ENCODE measurements at regions not wholly inside any gene's neighbourhood (a gene's known extent, or its start where the extent isn't known, plus 50 kb on each side); places are given as distances from the start of the nearest gene placed in this dataset.
A peak's percentile ranks its signal among the peaks of the same experiment; 100 is the strongest.

DNA sequence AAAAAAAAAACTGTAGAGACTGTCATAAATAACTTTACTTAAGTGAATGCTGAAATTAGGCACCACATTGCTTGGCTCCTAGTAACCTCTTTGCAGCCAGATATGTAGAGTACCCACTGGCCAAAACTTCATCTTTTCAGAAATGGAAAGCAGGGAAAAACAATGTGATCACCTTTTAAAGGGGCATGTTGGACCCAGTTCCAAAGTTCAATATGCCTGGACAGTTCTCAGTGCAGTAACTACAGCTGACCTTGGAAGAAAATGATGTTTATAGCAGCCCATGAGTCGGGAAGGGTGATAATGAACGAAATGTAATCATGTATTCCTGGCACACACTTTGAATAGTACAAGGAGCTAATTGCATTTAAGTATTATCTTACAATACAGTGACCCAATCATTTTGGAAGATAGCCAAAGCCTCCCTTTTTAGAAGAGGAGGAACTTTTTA is 93.6 kb upstream of the TAB2 start:
- Histone ChIP-seq H3K36me3 (replicated peaks; ENCODE audit: insufficient read depth, low read depth) (no peaks in the 10 kb centered on the region), H3K9me3 (ENCODE audit: low read depth) (no peaks in the 10 kb centered on the region), H3K4me2 (peak overlapping the region; percentile 22), H3K27me3 (no peaks in the 10 kb centered on the region), H3K79me2 (no peaks in the 10 kb centered on the region), H3K4me1 (ENCODE audit: insufficient read depth) (peaks cover 18% of the 10 kb centered on the region), H3K9me2 (replicated peaks; ENCODE audit: insufficient read depth) (no peaks in the 10 kb centered on the region), H4K20me1 (ENCODE audit: insufficient read depth, poor library complexity, severe bottlenecking) (no peaks in the 10 kb centered on the region), H3K27ac (peak overlapping the region; percentile 33), H2AFZ (no peak overlapping the region), H3K4me3 (no peak overlapping the region)
- WGBS (ENCODE audit: low lambda C conversion rate, missing lambda C conversion rate), result 26% methylated on average over 2 of the region's 2 CpGs
- DNase-seq (ENCODE audit: low spot score), result no peak
- TF ChIP-seq, protein P1, sequence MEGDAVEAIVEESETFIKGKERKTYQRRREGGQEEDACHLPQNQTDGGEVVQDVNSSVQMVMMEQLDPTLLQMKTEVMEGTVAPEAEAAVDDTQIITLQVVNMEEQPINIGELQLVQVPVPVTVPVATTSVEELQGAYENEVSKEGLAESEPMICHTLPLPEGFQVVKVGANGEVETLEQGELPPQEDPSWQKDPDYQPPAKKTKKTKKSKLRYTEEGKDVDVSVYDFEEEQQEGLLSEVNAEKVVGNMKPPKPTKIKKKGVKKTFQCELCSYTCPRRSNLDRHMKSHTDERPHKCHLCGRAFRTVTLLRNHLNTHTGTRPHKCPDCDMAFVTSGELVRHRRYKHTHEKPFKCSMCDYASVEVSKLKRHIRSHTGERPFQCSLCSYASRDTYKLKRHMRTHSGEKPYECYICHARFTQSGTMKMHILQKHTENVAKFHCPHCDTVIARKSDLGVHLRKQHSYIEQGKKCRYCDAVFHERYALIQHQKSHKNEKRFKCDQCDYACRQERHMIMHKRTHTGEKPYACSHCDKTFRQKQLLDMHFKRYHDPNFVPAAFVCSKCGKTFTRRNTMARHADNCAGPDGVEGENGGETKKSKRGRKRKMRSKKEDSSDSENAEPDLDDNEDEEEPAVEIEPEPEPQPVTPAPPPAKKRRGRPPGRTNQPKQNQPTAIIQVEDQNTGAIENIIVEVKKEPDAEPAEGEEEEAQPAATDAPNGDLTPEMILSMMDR (IDR thresholded peaks at IDR 0.05; ENCODE audit: poor library complexity), result no peak
- TF ChIP-seq EZH2phosphoT487 (IDR thresholded peaks at IDR 0.05; ENCODE audit: low read depth, severe bottlenecking, unreplicated experiment) (no peak), EZH2 (IDR thresholded peaks at IDR 0.05; ENCODE audit: borderline replicate concordance) (no peak)

GRCh38 chr6:149224399-149224798 is 93.1 kb upstream of the TAB2 start:
- TF ChIP-seq, protein P1 (IDR thresholded peaks at IDR 0.05; ENCODE audit: poor library complexity), result no peak
- TF ChIP-seq EZH2phosphoT487 (IDR thresholded peaks at IDR 0.05; ENCODE audit: low read depth, severe bottlenecking, unreplicated experiment) (no peak), EZH2 (IDR thresholded peaks at IDR 0.05; ENCODE audit: borderline replicate concordance) (no peak)
- Histone ChIP-seq H3K4me3 (no peak overlapping the region), H3K27ac (peak overlapping the region; percentile 33), H3K27me3 (no peaks in the 10 kb centered on the region), H4K20me1 (ENCODE audit: insufficient read depth, poor library complexity, severe bottlenecking) (no peaks in the 10 kb centered on the region), H3K79me2 (no peaks in the 10 kb centered on the region), H3K9me2 (replicated peaks; ENCODE audit: insufficient read depth) (no peaks in the 10 kb centered on the region), H3K36me3 (replicated peaks; ENCODE audit: insufficient read depth, low read depth) (no peaks in the 10 kb centered on the region), H3K4me1 (ENCODE audit: insufficient read depth) (peaks cover 18% of the 10 kb centered on the region), H3K9me3 (ENCODE audit: low read depth) (no peaks in the 10 kb centered on the region), H3K4me2 (peak overlapping the region; percentile 22), H2AFZ (no peak overlapping the region)
- WGBS (ENCODE audit: low lambda C conversion rate, missing lambda C conversion rate), result 80% methylated on average over 6 of the region's 6 CpGs
- DNase-seq (ENCODE audit: low spot score), result no peak

DNA sequence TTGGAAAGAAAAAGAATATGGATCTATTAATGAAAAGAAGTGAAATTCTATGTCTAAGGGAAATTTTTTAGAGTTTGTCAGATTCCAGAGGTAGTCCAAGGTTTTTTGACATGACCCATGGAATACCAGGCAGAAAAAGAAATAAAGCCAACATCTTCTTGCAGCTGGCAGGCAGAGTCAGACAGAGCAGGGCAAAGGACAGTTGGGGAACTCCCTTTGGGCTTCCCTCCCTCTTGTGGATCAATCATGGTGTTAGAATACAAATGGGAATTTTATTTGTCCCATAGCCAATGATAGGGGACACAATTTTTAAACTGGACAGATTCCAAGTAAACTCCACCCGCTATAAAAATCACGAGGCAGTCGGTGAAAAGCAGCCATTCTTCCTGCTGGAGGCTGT is 92.1 kb upstream of the TAB2 start:
- Histone ChIP-seq H3K9me3 (ENCODE audit: low read depth) (no peaks in the 10 kb centered on the region), H2AFZ (no peak overlapping the region), H3K4me1 (ENCODE audit: insufficient read depth) (peaks cover 18% of the 10 kb centered on the region), H3K4me2 (no peak overlapping the region), H3K79me2 (no peaks in the 10 kb centered on the region), H3K4me3 (no peak overlapping the region), H4K20me1 (ENCODE audit: insufficient read depth, poor library complexity, severe bottlenecking) (no peaks in the 10 kb centered on the region), H3K9me2 (replicated peaks; ENCODE audit: insufficient read depth) (no peaks in the 10 kb centered on the region), H3K27me3 (no peaks in the 10 kb centered on the region), H3K27ac (no peak overlapping the region), H3K36me3 (replicated peaks; ENCODE audit: insufficient read depth, low read depth) (no peaks in the 10 kb centered on the region)
- TF ChIP-seq, protein P1 (IDR thresholded peaks at IDR 0.05; ENCODE audit: poor library complexity), result no peak
- no peak for TF ChIP-seq EZH2phosphoT487 (IDR thresholded peaks at IDR 0.05; ENCODE audit: low read depth, severe bottlenecking, unreplicated experiment)
- TF ChIP-seq EZH2 (IDR thresholded peaks at IDR 0.05; ENCODE audit: borderline replicate concordance), result no peak
- no peak for DNase-seq (ENCODE audit: low spot score)
- 70% methylated on average over 3 of the region's 3 CpGs for WGBS (ENCODE audit: low lambda C conversion rate, missing lambda C conversion rate)

GRCh38 chr6:149225946-149226345 is 91.6 kb upstream of the TAB2 start:
- Histone ChIP-seq H4K20me1 (ENCODE audit: insufficient read depth, poor library complexity, severe bottlenecking) (no peaks in the 10 kb centered on the region), H3K9me2 (replicated peaks; ENCODE audit: insufficient read depth) (no peaks in the 10 kb centered on the region), H3K27me3 (no peaks in the 10 kb centered on the region), H3K79me2 (no peaks in the 10 kb centered on the region), H3K4me2 (no peak overlapping the region), H3K36me3 (replicated peaks; ENCODE audit: insufficient read depth, low read depth) (no peaks in the 10 kb centered on the region), H2AFZ (no peak overlapping the region), H3K4me3 (no peak overlapping the region), H3K9me3 (ENCODE audit: low read depth) (no peaks in the 10 kb centered on the region), H3K4me1 (ENCODE audit: insufficient read depth) (peaks cover 18% of the 10 kb centered on the region), H3K27ac (no peak overlapping the region)
- 93% methylated on average over 10 of the region's 10 CpGs for WGBS (ENCODE audit: low lambda C conversion rate, missing lambda C conversion rate)
- TF ChIP-seq, protein P1 (IDR thresholded peaks at IDR 0.05; ENCODE audit: poor library complexity), result no peak
- no peak for TF ChIP-seq EZH2phosphoT487 (IDR thresholded peaks at IDR 0.05; ENCODE audit: low read depth, severe bottlenecking, unreplicated experiment)
- no peak for TF ChIP-seq EZH2 (IDR thresholded peaks at IDR 0.05; ENCODE audit: borderline replicate concordance)
- DNase-seq (ENCODE audit: low spot score), result no peak

Measured in hepatocyte (in vitro differentiated cells).